Body of pancreas (tissue), 4 donors: ENCODE measurements at regions not wholly inside any gene's neighbourhood (a gene's known extent, or its start where the extent isn't known, plus 50 kb on each side); places are given as distances from the start of the nearest gene placed in this dataset.

Experiments used
- ATAC-seq: fragments of 150-250 bp; one replicate; pipeline ENCODE4 v1.9.1; 2016
- DNase-seq, 4 donors: peaks; one replicate each; pipeline ENCODE4 v3.0.0-alpha.2; 2019
- H3K27ac ChIP-seq, 4 donors: fragments of 200-600 bp; sonication (generic); 1 replicate in 3 of 4; 2 replicates in 1 of 4; pipeline versions ENCODE4 v1.5.1 to v1.6.1; 2016 to 2019; ENCODE audit warnings: mild to moderate bottlenecking in 1 of 4, mixed read lengths in 1 of 4, moderate library complexity in 1 of 4
- H3K27me3 ChIP-seq, 2 donors: fragments of 200-600 bp; sonication (generic); one replicate each; pipeline ENCODE4 v1.6.0; 2016; ENCODE audit warnings: mild to moderate bottlenecking in 1 of 2
- H3K36me3 ChIP-seq, 2 donors: fragments of 200-600 bp; sonication (generic); replicated peaks in 1 of 2; 2 replicates each; pipeline ENCODE4 v1.5.1; 2016; ENCODE audit warnings: low read depth in 2 of 2; ENCODE audit not compliant: insufficient read depth in 1 of 2
- H3K4me1 ChIP-seq: fragments of 200-600 bp; sonication (generic); one replicate; pipeline ENCODE4 v1.6.0; 2016
- H3K4me3 ChIP-seq, 2 donors: fragments of 200-600 bp; sonication (generic); 1 replicate in 1 of 2; 2 replicates in 1 of 2; pipeline ENCODE4 v1.5.1; 2016 to 2019
- H3K9me3 ChIP-seq, 3 donors: fragments of 200-600 bp; sonication (generic); 1 replicate in 2 of 3; 2 replicates in 1 of 3; pipeline ENCODE4 v1.5.1; 2016
- CTCF ChIP-seq, 7 experiments: fragments of 450-650 bp in 4 of 7; fragments of 200-600 bp in 3 of 7; sonication (generic) in 3 of 7; IDR thresholded peaks; one replicate each; pipeline ENCODE4 v1.5.1; 2016 to 2019; ENCODE audit warnings: antibody characterized with exemption in 7 of 7
- POLR2A ChIP-seq, 3 donors: fragments of 450-650 bp; IDR thresholded peaks; one replicate each; pipeline ENCODE4 v1.6.1; 2016; ENCODE audit warnings: antibody characterized with exemption in 3 of 3, mild to moderate bottlenecking in 2 of 3
- WGBS, 2 donors: methylation state at CpG; one replicate each; pipeline ENCODE4 v1.1.5; 2017; 5-methylcytosine and 5-hydroxymethylcytosine counted together
- intact Hi-C: fragments of 100-400 bp; cut with DNase I; formaldehyde crosslinking; loops from one replicate; pipeline ENCODE4 v1.15.1; 2023

GRCh38 chr15:39110746-39111145, 470.1 kb upstream of the THBS1 start:
- Histone ChIP-seq H3K36me3 (no peaks in the 10 kb centered on the region), H3K4me1 (no peaks in the 10 kb centered on the region), H3K27me3 (no peaks in the 10 kb centered on the region), H3K4me3 (no peak overlapping the region), H3K27ac (no peak overlapping the region), H3K9me3 (no peaks in the 10 kb centered on the region)
- WGBS, 2 donors = 75 to 79% methylated on average over 1 of the region's 1 CpG
- intact Hi-C loops = no loop called here
- ATAC-seq = no peak
- DNase-seq = no peak
- no peak for TF ChIP-seq CTCF (IDR thresholded peaks at IDR 0.05)
- no peak for TF ChIP-seq POLR2A (IDR thresholded peaks at IDR 0.05)

- H3K27ac ChIP-seq = no peak overlapping the region
- H3K4me3 ChIP-seq = no peak overlapping the region
- no peaks in the 10 kb centered on the region for H3K27me3 ChIP-seq
- DNase-seq (no peak), ATAC-seq (no peak)
- no peaks in the 10 kb centered on the region for H3K4me1 ChIP-seq
- intact Hi-C loops = no loop called here
- 81 to 88% methylated on average over 3 of the region's 3 CpGs for WGBS, 2 donors
- no peaks in the 10 kb centered on the region for H3K36me3 ChIP-seq
- no peaks in the 10 kb centered on the region for H3K9me3 ChIP-seq
- TF ChIP-seq CTCF (IDR thresholded peaks at IDR 0.05) (no peak), POLR2A (IDR thresholded peaks at IDR 0.05) (no peak)
Observed at GRCh38 chr15:39113741-39114140, 467.1 kb upstream of the THBS1 start.

- Histone ChIP-seq H3K4me3 (no peak overlapping the region), H3K36me3 (no peaks in the 10 kb centered on the region), H3K4me1 (no peaks in the 10 kb centered on the region), H3K27me3 (no peaks in the 10 kb centered on the region), H3K9me3 (no peaks in the 10 kb centered on the region), H3K27ac (no peak overlapping the region)
- ATAC-seq (no peak), DNase-seq (no peak)
- intact Hi-C loops = no loop called here
- TF ChIP-seq POLR2A (IDR thresholded peaks at IDR 0.05) (no peak), CTCF (IDR thresholded peaks at IDR 0.05) (no peak)
- 44 to 100% methylated on average over 1 of the region's 1 CpG for WGBS, 2 donors
Observed at GRCh38 chr15:39114690-39115378, 466.0 kb upstream of the THBS1 start.

- intact Hi-C loops = no loop called here
- no peak for ATAC-seq
- 85 to 100% methylated on average over 1 to 2 of the region's 2 CpGs for WGBS, 2 donors
- Histone ChIP-seq H3K4me1 (no peaks in the 10 kb centered on the region), H3K4me3 (no peak overlapping the region), H3K27me3 (no peaks in the 10 kb centered on the region), H3K27ac (no peak overlapping the region), H3K36me3 (no peaks in the 10 kb centered on the region), H3K9me3 (no peaks in the 10 kb centered on the region)
- DNase-seq = no peak
- TF ChIP-seq POLR2A (IDR thresholded peaks at IDR 0.05) (no peak), CTCF (IDR thresholded peaks at IDR 0.05) (no peak)
Observed at GRCh38 chr15:39115379-39116057, 465.4 kb upstream of the THBS1 start.

GRCh38 chr15:39118510-39118909, 462.4 kb upstream of the THBS1 start:
- H3K27ac ChIP-seq = no peak overlapping the region
- no peaks in the 10 kb centered on the region for H3K9me3 ChIP-seq
- no peak for TF ChIP-seq POLR2A (IDR thresholded peaks at IDR 0.05)
- no peak for TF ChIP-seq CTCF (IDR thresholded peaks at IDR 0.05)
- H3K36me3 ChIP-seq = no peaks in the 10 kb centered on the region
- H3K4me3 ChIP-seq = no peak overlapping the region
- DNase-seq (no peak), ATAC-seq (peak; percentile 21)
- WGBS, 2 donors = 76 to 84% methylated on average over 2 of the region's 2 CpGs
- no peaks in the 10 kb centered on the region for H3K27me3 ChIP-seq
- intact Hi-C loops = no loop called here
- no peaks in the 10 kb centered on the region for H3K4me1 ChIP-seq
